ENCODE measurements at regions not wholly inside any gene's neighbourhood (a gene's known extent, or its start where the extent isn't known, plus 50 kb on each side); places are given as distances from the start of the nearest gene placed in this dataset.

DNA sequence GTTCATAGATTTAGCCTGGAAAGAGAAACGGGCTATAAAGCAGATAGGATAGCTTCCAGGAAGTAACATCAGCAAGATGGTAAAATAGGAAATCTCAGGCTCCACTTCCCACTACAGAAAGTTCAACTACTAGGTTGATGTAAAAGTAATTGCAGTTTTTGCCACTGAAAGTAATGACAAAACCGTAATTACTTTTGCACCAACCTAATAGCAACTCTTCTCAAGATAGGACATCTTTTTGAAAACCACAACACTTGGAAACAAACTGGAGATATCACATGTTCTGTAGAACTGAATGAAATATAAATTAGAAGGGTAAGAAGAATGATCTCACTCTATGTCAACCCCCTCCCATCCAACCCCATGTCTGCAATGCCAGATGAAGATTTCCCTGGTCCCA, 1154.3 kb downstream of the BCL11A start:
- no peaks in the 10 kb centered on the region for H3K27me3 Mint-ChIP-seq (ENCODE audit: low read depth)
- H3K36me3 Mint-ChIP-seq (ENCODE audit: low read depth) = no peaks in the 10 kb centered on the region
- no peaks in the 10 kb centered on the region for H3K9me3 Mint-ChIP-seq
- H3K4me3 Mint-ChIP-seq = no peak overlapping the region
- H3K27ac Mint-ChIP-seq = no peak overlapping the region
- no peaks in the 10 kb centered on the region for H3K4me1 Mint-ChIP-seq (ENCODE audit: low read depth)

DNA sequence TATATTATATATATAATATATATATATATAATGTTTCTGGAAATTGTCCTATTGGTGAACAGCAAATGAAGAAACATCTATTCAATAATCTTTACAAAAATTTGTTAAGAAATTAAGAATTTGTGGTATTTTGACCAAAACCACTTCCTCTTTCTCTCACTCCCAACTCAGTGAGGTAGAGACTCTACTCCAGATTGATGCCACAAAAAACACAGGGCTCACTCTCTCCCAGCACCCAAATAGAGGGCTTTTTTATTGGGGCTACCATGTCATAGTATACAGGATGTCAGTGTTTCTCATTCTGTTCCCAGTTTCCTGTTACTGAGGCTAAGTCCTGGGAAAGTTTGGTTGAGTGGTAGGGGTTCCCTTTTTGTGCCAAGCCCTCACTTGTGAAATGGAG, 1155.4 kb downstream of the BCL11A start:
- Mint-ChIP-seq H3K9me3 (no peaks in the 10 kb centered on the region), H3K4me3 (no peak overlapping the region), H3K4me1 (ENCODE audit: low read depth) (no peaks in the 10 kb centered on the region), H3K36me3 (ENCODE audit: low read depth) (no peaks in the 10 kb centered on the region), H3K27ac (no peak overlapping the region), H3K27me3 (ENCODE audit: low read depth) (no peaks in the 10 kb centered on the region)

DNA sequence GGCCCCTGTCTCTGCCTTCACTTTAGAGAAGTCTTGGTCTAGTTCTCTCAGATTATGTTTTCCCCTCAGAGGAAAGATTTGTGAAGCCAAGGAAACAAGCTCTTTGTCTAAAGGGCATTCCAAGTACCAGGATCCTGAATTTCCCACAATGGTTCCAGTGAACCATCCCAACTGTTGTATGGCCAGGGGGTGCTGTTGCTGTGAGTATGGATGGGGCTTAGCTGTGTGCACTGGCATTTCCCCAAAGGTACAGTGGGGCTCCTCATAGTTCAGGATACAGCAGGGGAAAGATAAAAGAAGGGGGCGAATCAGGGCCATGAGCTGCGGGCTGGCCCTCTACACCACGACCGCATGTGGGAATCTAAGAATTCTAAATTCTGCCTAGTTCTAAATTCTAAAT, 1154.0 kb upstream of the FANCL start:
- H3K27me3 Mint-ChIP-seq (ENCODE audit: low read depth) = no peaks in the 10 kb centered on the region
- no peak overlapping the region for H3K4me3 Mint-ChIP-seq
- H3K36me3 Mint-ChIP-seq (ENCODE audit: low read depth) = no peaks in the 10 kb centered on the region
- H3K27ac Mint-ChIP-seq = no peak overlapping the region
- no peaks in the 10 kb centered on the region for H3K9me3 Mint-ChIP-seq
- no peaks in the 10 kb centered on the region for H3K4me1 Mint-ChIP-seq (ENCODE audit: low read depth)

DNA sequence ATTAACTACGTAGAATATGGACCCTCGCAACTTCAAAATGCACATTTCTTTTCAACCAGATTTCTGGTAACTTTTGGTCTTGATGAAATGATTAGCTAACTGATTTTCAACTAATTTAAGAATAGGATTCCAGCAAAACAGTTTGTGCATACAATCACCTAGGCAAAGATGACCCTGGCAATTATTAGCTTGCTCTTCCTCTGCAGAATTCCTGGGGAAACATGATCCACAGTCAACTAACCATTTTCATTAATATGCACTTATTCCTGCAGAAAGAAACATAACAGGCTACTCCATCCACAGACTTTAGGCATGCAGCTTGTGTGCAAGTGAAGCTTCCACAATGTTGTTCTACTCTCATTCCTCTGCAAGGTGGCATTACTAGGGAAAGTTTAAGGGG, 1150.8 kb upstream of the FANCL start:
- Mint-ChIP-seq H3K4me1 (ENCODE audit: low read depth) (no peaks in the 10 kb centered on the region), H3K9me3 (no peaks in the 10 kb centered on the region), H3K36me3 (ENCODE audit: low read depth) (no peaks in the 10 kb centered on the region), H3K27me3 (ENCODE audit: low read depth) (peaks cover 3% of the 10 kb centered on the region), H3K27ac (no peak overlapping the region), H3K4me3 (no peak overlapping the region)

DNA sequence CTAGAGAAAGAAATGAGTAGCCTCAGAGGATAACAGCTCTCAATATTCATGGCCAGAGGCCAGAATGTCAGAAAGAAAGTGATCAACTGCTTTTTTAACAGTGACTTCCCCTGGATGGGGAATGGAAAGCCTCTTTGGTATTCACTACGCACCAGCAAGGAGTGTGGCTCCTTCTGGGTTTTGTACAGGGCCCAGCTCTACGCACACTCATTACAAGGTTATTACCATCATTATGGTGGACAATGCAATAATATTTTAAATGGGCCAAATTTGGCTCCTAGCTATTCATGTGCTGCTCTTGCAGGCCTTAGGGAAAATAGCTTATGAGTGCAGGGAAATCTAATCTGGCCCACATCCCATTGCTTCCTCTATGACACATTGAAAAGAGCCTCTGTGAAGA, 1149.5 kb upstream of the FANCL start:
- Mint-ChIP-seq H3K27ac (no peak overlapping the region), H3K4me1 (ENCODE audit: low read depth) (no peaks in the 10 kb centered on the region), H3K9me3 (no peaks in the 10 kb centered on the region), H3K36me3 (ENCODE audit: low read depth) (no peaks in the 10 kb centered on the region), H3K27me3 (ENCODE audit: low read depth) (peaks cover 3% of the 10 kb centered on the region), H3K4me3 (no peak overlapping the region)

DNA sequence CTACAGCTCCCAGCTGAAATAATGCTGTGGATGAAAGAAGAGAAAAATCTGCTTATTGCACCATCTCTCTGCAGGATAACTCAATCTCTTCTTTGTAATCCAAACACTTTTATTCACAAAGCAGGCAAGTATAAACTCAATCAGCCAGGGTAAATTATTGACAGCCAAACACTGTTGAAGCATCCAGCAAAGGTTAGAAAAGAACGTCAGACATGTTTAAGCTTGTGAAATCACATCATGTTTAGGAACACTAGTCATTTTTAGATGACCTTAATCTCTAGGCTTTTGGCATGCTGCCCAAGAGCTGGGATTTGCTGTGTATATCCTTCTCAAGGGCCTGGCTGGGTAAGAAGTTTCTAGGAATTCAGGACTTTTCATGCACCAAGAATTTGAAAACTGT, 1148.1 kb upstream of the FANCL start:
- no peak overlapping the region for H3K4me3 Mint-ChIP-seq
- H3K27me3 Mint-ChIP-seq (ENCODE audit: low read depth) = peaks cover 3% of the 10 kb centered on the region
- H3K36me3 Mint-ChIP-seq (ENCODE audit: low read depth) = no peaks in the 10 kb centered on the region
- no peaks in the 10 kb centered on the region for H3K9me3 Mint-ChIP-seq
- no peak overlapping the region for H3K27ac Mint-ChIP-seq
- no peaks in the 10 kb centered on the region for H3K4me1 Mint-ChIP-seq (ENCODE audit: low read depth)

DNA sequence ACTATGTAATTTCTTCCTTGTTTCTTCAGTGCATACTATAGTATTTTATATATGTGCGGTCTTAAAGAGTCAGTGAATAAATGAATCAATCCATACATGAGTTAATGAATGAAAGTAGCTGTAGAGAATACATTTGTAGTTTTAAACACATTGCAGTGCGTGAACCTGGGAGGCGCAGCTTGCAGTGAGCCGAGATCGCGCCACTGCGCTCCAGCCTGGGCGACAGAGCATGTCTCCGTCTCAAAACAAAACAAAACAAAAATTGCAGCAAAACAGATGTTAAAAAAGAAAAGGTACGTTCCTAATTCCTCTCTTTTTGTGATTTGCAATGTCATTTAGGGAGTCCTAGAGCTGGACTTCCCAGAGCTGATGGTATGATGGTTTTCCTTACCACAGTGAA, 1144.8 kb upstream of the FANCL start:
- no peaks in the 10 kb centered on the region for H3K4me1 Mint-ChIP-seq (ENCODE audit: low read depth)
- no peak overlapping the region for H3K27ac Mint-ChIP-seq
- no peaks in the 10 kb centered on the region for H3K9me3 Mint-ChIP-seq
- H3K27me3 Mint-ChIP-seq (ENCODE audit: low read depth) = peaks cover 3% of the 10 kb centered on the region
- no peaks in the 10 kb centered on the region for H3K36me3 Mint-ChIP-seq (ENCODE audit: low read depth)
- no peak overlapping the region for H3K4me3 Mint-ChIP-seq

DNA sequence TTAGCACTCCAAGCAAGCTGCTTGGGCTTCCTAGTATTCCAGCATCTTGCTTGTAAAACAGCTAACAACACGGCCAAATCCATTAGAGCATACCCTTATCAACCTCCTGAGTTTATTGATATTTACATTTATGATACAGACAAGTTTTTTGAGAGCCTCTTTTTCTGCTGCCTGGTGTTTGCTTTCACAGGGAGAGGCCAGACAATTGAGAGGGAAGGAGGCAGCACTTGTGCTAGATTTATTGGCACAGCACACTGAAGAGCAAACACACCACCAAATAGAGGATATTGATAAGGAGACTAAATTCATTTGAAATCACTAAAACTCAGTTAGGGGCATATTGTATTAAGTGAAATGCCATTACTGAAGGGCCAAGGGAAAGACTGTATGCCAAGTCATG, 1142.3 kb upstream of the FANCL start:
- Mint-ChIP-seq H3K36me3 (ENCODE audit: low read depth) (no peaks in the 10 kb centered on the region), H3K9me3 (no peaks in the 10 kb centered on the region), H3K4me1 (ENCODE audit: low read depth) (no peaks in the 10 kb centered on the region), H3K27me3 (ENCODE audit: low read depth) (peaks cover 3% of the 10 kb centered on the region), H3K4me3 (no peak overlapping the region), H3K27ac (no peak overlapping the region)

DNA sequence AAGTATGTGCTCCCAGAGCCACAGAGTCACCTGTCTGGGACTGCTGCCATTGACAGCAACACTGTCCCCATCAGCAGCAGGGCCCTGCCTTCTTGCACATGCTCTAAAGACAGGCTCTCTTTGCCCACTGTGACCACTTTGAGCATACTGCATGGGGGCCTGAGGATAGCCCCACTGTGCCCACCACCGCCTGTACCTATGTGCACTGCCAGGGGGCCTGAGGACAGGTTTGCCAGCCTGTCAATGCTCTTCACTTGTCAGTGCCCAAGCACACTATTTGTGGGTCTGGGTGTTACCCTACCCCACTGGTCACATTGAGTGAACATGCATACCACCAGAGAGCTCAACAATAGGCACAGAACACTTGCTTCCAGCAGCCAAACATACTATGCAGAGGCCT, 1137.0 kb upstream of the FANCL start:
- H3K27me3 Mint-ChIP-seq (ENCODE audit: low read depth) = no peaks in the 10 kb centered on the region
- no peaks in the 10 kb centered on the region for H3K4me1 Mint-ChIP-seq (ENCODE audit: low read depth)
- no peak overlapping the region for H3K4me3 Mint-ChIP-seq
- no peaks in the 10 kb centered on the region for H3K9me3 Mint-ChIP-seq
- no peaks in the 10 kb centered on the region for H3K36me3 Mint-ChIP-seq (ENCODE audit: low read depth)
- H3K27ac Mint-ChIP-seq = no peak overlapping the region

DNA sequence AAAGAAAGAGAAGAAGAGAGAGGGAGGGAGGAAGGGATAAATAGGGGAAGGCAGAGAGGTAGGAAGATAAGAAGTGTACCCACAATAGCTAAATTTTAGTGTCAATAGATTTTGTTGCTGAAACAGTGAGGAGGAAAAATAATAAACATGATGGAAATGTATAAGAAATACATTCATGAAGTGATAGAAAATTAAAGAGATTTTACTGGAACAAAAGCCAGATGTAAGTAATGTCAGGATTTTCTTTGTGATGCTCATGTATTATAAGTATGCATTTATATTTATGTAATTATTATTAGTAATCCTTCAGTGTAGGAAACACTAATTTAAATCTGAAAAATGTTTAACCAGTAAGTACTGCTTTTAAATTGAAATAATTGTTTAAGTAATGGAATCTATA, 1125.2 kb upstream of the FANCL start:
- Mint-ChIP-seq H3K27me3 (ENCODE audit: low read depth) (no peaks in the 10 kb centered on the region), H3K36me3 (ENCODE audit: low read depth) (no peaks in the 10 kb centered on the region), H3K4me1 (ENCODE audit: low read depth) (no peaks in the 10 kb centered on the region), H3K9me3 (no peaks in the 10 kb centered on the region), H3K27ac (no peak overlapping the region), H3K4me3 (no peak overlapping the region)

DNA sequence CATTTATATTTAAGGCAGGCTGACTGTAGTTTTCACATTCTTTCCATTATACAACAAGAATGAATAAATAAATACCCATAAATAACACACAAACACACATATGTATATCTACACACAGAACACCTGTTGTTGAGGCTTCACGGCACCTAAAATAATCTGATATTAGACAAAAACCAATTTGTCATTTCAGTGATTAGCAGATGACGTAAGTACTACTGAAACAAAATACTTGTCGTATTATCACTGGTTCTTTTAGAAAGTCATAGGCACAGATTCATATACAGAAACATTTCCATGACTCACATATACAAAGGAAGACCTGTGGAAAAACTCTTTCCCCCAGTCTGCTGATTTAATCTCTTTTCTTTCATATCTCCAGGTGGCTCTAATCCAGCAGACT, 1113.4 kb upstream of the FANCL start:
- Mint-ChIP-seq H3K27ac (no peak overlapping the region), H3K27me3 (ENCODE audit: low read depth) (no peaks in the 10 kb centered on the region), H3K4me1 (ENCODE audit: low read depth) (no peaks in the 10 kb centered on the region), H3K36me3 (ENCODE audit: low read depth) (no peaks in the 10 kb centered on the region), H3K4me3 (no peak overlapping the region), H3K9me3 (no peaks in the 10 kb centered on the region)

DNA sequence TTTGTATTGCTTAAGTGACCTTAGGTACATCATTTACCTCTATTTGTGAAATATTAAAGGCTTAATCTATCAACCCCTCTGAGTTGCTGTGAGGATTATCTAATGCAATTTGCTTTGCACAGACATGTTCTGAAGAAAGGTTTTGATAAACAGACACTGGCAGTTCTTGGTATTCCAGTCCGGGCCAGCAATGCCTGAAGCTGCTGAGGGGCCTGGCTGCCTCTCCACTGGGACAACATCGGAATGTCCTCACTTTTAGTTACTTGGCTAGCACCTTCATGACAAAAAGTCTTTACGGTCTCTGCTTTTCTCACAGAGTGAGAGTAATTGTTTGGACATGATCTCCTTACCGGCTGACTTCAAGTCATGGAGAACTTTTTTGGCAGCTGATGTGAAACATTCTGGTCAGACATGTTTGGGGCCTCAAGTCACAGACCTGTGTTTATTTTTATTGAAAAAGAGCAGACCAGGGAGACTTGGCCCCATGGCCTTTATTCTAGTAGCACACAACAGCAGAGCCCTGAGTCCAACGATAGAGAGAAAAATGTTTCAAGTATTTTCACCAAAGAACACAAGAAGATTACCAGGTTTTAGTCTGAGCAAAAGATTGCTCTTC, 1112.3 kb upstream of the FANCL start:
- Mint-ChIP-seq H3K9me3 (no peaks in the 10 kb centered on the region), H3K27me3 (ENCODE audit: low read depth) (no peaks in the 10 kb centered on the region), H3K36me3 (ENCODE audit: low read depth) (no peaks in the 10 kb centered on the region), H3K27ac (no peak overlapping the region), H3K4me1 (ENCODE audit: low read depth) (no peaks in the 10 kb centered on the region), H3K4me3 (no peak overlapping the region)

DNA sequence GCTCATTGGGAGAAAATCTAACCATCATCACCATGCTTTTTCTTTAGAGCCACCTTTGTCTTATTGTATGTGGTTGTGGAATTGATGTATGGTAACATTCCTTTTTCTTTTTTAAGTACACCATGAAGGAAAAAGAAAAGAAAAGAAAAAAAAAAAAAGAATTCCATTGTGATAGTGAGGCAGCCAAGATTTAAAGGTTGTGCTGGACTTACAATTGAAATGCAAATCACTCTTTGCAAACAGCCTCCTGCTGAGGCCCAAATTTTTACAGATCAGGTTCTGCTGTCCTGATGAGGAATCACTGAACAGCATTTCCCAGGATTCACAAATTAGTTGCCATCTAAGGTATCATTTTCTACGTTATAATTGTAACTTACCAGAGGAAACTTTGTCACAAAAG, 1101.0 kb upstream of the FANCL start:
- Mint-ChIP-seq H3K27me3 (ENCODE audit: low read depth) (no peaks in the 10 kb centered on the region), H3K36me3 (ENCODE audit: low read depth) (no peaks in the 10 kb centered on the region), H3K4me3 (no peak overlapping the region), H3K27ac (no peak overlapping the region), H3K4me1 (ENCODE audit: low read depth) (no peaks in the 10 kb centered on the region), H3K9me3 (no peaks in the 10 kb centered on the region)

DNA sequence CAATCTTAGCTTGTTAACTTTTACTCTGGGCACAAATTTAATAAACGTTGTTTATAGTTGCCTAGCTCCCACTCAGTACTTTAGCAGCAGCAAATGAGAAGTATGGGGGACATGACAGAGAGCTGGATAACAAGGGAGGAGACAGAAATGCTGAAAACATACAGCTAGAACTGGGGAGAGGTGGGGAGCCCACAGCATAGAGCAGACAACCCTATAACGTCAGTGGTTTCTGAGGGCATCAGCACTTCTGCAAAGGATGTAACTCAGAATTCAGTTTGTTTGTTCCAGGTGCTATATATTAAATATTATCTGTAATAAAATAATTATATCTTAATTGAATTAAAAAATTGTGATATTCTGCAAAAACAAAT, 1098.7 kb upstream of the FANCL start:
- Mint-ChIP-seq H3K27me3 (ENCODE audit: low read depth) (no peaks in the 10 kb centered on the region), H3K36me3 (ENCODE audit: low read depth) (no peaks in the 10 kb centered on the region), H3K27ac (no peak overlapping the region), H3K4me3 (no peak overlapping the region), H3K4me1 (ENCODE audit: low read depth) (no peaks in the 10 kb centered on the region), H3K9me3 (no peaks in the 10 kb centered on the region)

DNA sequence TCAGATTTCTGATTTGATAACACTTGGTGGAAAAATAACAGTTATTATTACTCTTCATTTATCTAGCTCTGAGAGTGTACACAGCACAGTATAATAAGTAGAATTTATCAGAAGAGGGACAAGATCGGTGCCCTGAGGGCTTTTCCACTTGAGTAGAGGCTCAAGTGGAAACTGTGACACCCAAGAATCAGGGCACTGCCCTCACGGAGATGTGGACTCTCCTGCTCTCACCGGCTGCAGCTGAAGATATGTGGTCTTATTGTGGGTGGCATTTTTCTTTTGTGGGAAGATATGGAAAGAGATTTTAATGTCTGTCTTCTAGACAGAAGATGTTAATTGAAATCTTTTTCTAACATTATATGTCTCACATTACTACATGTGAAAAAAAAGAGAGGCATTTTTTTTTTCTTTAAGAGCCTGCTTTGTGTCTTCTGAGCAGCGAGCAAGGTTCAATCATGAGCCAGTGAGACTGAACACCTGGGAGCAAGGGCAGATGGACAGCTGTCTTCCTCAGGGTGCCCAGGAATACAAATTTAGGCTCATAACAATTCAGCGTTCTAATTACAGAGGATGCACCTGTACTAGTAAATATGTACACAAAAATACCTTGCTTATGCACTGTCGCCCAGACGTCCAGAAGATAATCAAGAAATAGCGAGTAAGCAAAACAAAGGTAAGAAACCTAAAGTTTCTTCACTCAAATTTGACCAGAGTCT, 1098.2 kb upstream of the FANCL start:
- Mint-ChIP-seq H3K4me1 (ENCODE audit: low read depth) (no peaks in the 10 kb centered on the region), H3K27me3 (ENCODE audit: low read depth) (no peaks in the 10 kb centered on the region), H3K36me3 (ENCODE audit: low read depth) (no peaks in the 10 kb centered on the region), H3K9me3 (no peaks in the 10 kb centered on the region), H3K4me3 (no peak overlapping the region), H3K27ac (no peak overlapping the region)

DNA sequence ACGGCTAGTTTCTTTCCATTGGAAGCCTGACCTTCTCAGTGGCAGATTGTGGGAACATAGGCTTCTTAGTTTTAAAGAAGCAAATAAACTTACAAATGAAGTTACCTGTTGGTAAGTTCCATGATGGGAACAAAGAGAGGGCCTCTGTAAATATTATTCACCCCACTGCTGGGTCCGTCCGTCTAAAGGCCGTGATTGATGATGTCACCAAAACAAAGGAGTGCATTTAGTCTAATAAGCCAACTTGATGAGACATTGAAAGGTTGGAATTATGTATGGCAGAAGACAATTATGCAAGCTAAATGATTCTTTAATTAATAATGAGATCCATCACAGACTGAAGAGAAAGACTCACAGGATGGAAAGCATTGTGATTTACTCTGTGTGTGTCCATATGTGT, 1091.9 kb upstream of the FANCL start:
- no peak overlapping the region for H3K4me3 Mint-ChIP-seq
- no peaks in the 10 kb centered on the region for H3K9me3 Mint-ChIP-seq
- H3K27ac Mint-ChIP-seq = no peak overlapping the region
- no peaks in the 10 kb centered on the region for H3K4me1 Mint-ChIP-seq (ENCODE audit: low read depth)
- H3K36me3 Mint-ChIP-seq (ENCODE audit: low read depth) = no peaks in the 10 kb centered on the region
- H3K27me3 Mint-ChIP-seq (ENCODE audit: low read depth) = no peaks in the 10 kb centered on the region

Data from T-helper 1 cell treated with Interleukin-12 subunit alpha and Interleukin-12 subunit beta and Interleukin-4 antibody, amounts not matched to agents 30 μg/mL and 1 μg/mL, for 36 hours (primary cell).